Brain microvascular endothelial cell (primary cell): ENCODE measurements at regions not wholly inside any gene's neighbourhood (a gene's known extent, or its start where the extent isn't known, plus 50 kb on each side); places are given as distances from the start of the nearest gene placed in this dataset.
A peak's percentile ranks its signal among the peaks of the same experiment; 100 is the strongest.

Experiments used
- DNase-seq: peaks from one replicate; pipeline ENCODE4 v3.0.0-alpha.2; 2020
- H3K27ac ChIP-seq: fragments of 250-450 bp; sonication (Bioruptor Pico); 2 replicates; pipeline ENCODE4 v1.5.1; 2020; ENCODE audit warnings: mild to moderate bottlenecking, moderate library complexity
- H3K27me3 ChIP-seq: fragments of 250-450 bp; sonication (Bioruptor Pico); replicated peaks from 2 replicates; pipeline ENCODE4 v1.5.1; 2020; ENCODE audit warnings: mild to moderate bottlenecking
- H3K36me3 ChIP-seq: fragments of 250-450 bp; sonication (Bioruptor Pico); replicated peaks from 2 replicates; pipeline ENCODE4 v1.5.1; 2020; ENCODE audit warnings: mild to moderate bottlenecking
- H3K4me3 ChIP-seq: 2 replicates; pipeline ENCODE4 v1.5.1; 2011; ENCODE audit warnings: low read depth, mild to moderate bottlenecking, control low read depth, low read length, moderate library complexity
- CTCF ChIP-seq: IDR thresholded peaks from 2 replicates; pipeline ENCODE4 v1.5.1; 2011; ENCODE audit warnings: low read depth, mild to moderate bottlenecking, moderate library complexity, low read length, control low read depth, inconsistent platforms; ENCODE audit errors: missing control alignments
- in situ Hi-C: cut with HindIII; loops from 2 replicates; pipeline ENCODE4 v1.10.0; 2017; ENCODE audit warnings: low sequenced_read_pairs, low pct_ligation_motif_present

GRCh38 chr3:117348884-117349283 lies 639.3 kb downstream of the TUSC7 start:
- no peaks in the 10 kb centered on the region for H3K27me3 ChIP-seq
- no peaks in the 10 kb centered on the region for H3K36me3 ChIP-seq
- in situ Hi-C loops: no loop called here
- TF ChIP-seq CTCF: no peak
- H3K4me3 ChIP-seq: no peak overlapping the region
- H3K27ac ChIP-seq: no peak overlapping the region
- DNase-seq: no peak

- Histone ChIP-seq H3K4me3 (no peak overlapping the region), H3K36me3 (no peaks in the 10 kb centered on the region), H3K27me3 (no peaks in the 10 kb centered on the region), H3K27ac (no peak overlapping the region)
- in situ Hi-C loops: no loop called here
- no peak for DNase-seq
- no peak for TF ChIP-seq CTCF
Observed at GRCh38 chr3:117349566-117349965, 640.0 kb downstream of the TUSC7 start.

GRCh38 chr3:117350371-117350770 lies 640.8 kb downstream of the TUSC7 start:
- in situ Hi-C loops: no loop called here
- Histone ChIP-seq H3K27ac (no peak overlapping the region), H3K27me3 (no peaks in the 10 kb centered on the region), H3K4me3 (no peak overlapping the region), H3K36me3 (no peaks in the 10 kb centered on the region)
- no peak for TF ChIP-seq CTCF
- DNase-seq: no peak

- no peak overlapping the region for H3K27ac ChIP-seq
- no peaks in the 10 kb centered on the region for H3K36me3 ChIP-seq
- in situ Hi-C loops: no loop called here
- DNase-seq: no peak
- no peaks in the 10 kb centered on the region for H3K27me3 ChIP-seq
- TF ChIP-seq CTCF: peak; percentile 49
- H3K4me3 ChIP-seq: no peak overlapping the region
Observed at GRCh38 chr3:117355566-117355965, 646.0 kb downstream of the TUSC7 start.

- in situ Hi-C loops: no loop called here
- no peak for TF ChIP-seq CTCF
- DNase-seq: no peak
Observed at GRCh38 chr3:117356091-117356705, 646.6 kb downstream of the TUSC7 start.

GRCh38 chr3:117358717-117359314 lies 649.2 kb downstream of the TUSC7 start:
- Histone ChIP-seq H3K4me3 (no peak overlapping the region), H3K27me3 (no peaks in the 10 kb centered on the region), H3K27ac (no peak overlapping the region), H3K36me3 (no peaks in the 10 kb centered on the region)
- TF ChIP-seq CTCF: no peak
- no peak for DNase-seq
- in situ Hi-C loops: no loop called here

More at GRCh38 chr3:117356091-117356705, 646.6 kb downstream of the TUSC7 start:
- Histone ChIP-seq H3K36me3 (no peaks in the 10 kb centered on the region), H3K27ac (no peak overlapping the region), H3K4me3 (no peak overlapping the region), H3K27me3 (no peaks in the 10 kb centered on the region)
